H1 (cell line): ENCODE measurements at regions not wholly inside any gene's neighbourhood (a gene's known extent, or its start where the extent isn't known, plus 50 kb on each side); places are given as distances from the start of the nearest gene placed in this dataset.

Experiments used
- CBX5 ChIP-seq: fragments of 300-800, 300-1000 bp; sonication (generic); IDR thresholded peaks from 2 replicates; pipeline ENCODE4 v1.7.1; 2016; ENCODE audit warnings: antibody characterized with exemption, low read length, low read depth
- EZH2 ChIP-seq: fragments of 200-600 bp; sonication (generic); IDR thresholded peaks from 2 replicates; pipeline ENCODE4 v1.7.1; 2012; ENCODE audit warnings: low read depth, mild to moderate bottlenecking, moderate library complexity, low read length, inconsistent platforms; ENCODE audit not compliant: severe bottlenecking
- JUN ChIP-seq: IDR thresholded peaks from 2 replicates; pipeline ENCODE4 v1.6.1; 2011; ENCODE audit warnings: low read depth, mild to moderate bottlenecking, improper control_type of control experiment, low read length
- POLR2A ChIP-seq, 2 experiments: IDR thresholded peaks; 1 replicate in 1 of 2; 2 replicates in 1 of 2; pipeline ENCODE4 v1.6.1; 2011; ENCODE audit warnings: low read depth in 2 of 2, low read length in 2 of 2, mild to moderate bottlenecking in 2 of 2; ENCODE audit errors: control extremely low read depth in 1 of 2
- SP1 ChIP-seq: IDR thresholded peaks from 2 replicates; pipeline ENCODE4 v1.6.1; 2011; ENCODE audit warnings: low read depth, low read length
- TF ChIP-seq, protein P1 (sequence below), 3 experiments: IDR thresholded peaks; 1 replicate in 2 of 3; 2 replicates in 1 of 3; pipeline versions ENCODE4 v1.5.1 to v1.6.1; 2011; ENCODE audit warnings: low read length in 3 of 3, mild to moderate bottlenecking in 3 of 3, inconsistent platforms in 2 of 3, low read depth in 1 of 3, moderate library complexity in 1 of 3; ENCODE audit not compliant: insufficient read depth in 1 of 3; ENCODE audit errors: control extremely low read depth in 1 of 3

- TF ChIP-seq CBX5 (no peak), POLR2A (IDR thresholded peaks at IDR 0.05; ENCODE audit: control extremely low read depth in 1 of 2, low read depth in 2 of 2, low read length in 2 of 2) (no peak), EZH2 (no peak), JUN (no peak), SP1 (no peak)
- TF ChIP-seq, protein P1, sequence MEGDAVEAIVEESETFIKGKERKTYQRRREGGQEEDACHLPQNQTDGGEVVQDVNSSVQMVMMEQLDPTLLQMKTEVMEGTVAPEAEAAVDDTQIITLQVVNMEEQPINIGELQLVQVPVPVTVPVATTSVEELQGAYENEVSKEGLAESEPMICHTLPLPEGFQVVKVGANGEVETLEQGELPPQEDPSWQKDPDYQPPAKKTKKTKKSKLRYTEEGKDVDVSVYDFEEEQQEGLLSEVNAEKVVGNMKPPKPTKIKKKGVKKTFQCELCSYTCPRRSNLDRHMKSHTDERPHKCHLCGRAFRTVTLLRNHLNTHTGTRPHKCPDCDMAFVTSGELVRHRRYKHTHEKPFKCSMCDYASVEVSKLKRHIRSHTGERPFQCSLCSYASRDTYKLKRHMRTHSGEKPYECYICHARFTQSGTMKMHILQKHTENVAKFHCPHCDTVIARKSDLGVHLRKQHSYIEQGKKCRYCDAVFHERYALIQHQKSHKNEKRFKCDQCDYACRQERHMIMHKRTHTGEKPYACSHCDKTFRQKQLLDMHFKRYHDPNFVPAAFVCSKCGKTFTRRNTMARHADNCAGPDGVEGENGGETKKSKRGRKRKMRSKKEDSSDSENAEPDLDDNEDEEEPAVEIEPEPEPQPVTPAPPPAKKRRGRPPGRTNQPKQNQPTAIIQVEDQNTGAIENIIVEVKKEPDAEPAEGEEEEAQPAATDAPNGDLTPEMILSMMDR (IDR thresholded peaks at IDR 0.05; ENCODE audit: control extremely low read depth in 1 of 3, insufficient read depth in 1 of 3, low read depth in 1 of 3, low read length in 3 of 3) = no peak
Measured at GRCh38 chr18:72122103-72122502, 422.0 kb downstream of the CBLN2 start.
